Astrocyte of the cerebellum (primary cell): ENCODE measurements at regions not wholly inside any gene's neighbourhood (a gene's known extent, or its start where the extent isn't known, plus 50 kb on each side); places are given as distances from the start of the nearest gene placed in this dataset.

Experiments used
- DNase-seq: peaks from one replicate; pipeline ENCODE4 v3.0.0-alpha.2; 2011; ENCODE audit warnings: low read depth
- H3K4me3 ChIP-seq: 2 replicates; pipeline ENCODE4 v1.5.1; 2011; ENCODE audit warnings: mild to moderate bottlenecking, low read depth, low read length, moderate library complexity
- in situ Hi-C: cut with HindIII; loops from 2 replicates; pipeline ENCODE4 v1.10.0; 2017; ENCODE audit warnings: low sequenced_read_pairs
- TF ChIP-seq, protein P1 (sequence below): IDR thresholded peaks from 2 replicates; pipeline ENCODE4 v1.5.1; 2012; ENCODE audit warnings: low read length, low read depth, moderate library complexity, mild to moderate bottlenecking; ENCODE audit errors: missing control alignments

DNA sequence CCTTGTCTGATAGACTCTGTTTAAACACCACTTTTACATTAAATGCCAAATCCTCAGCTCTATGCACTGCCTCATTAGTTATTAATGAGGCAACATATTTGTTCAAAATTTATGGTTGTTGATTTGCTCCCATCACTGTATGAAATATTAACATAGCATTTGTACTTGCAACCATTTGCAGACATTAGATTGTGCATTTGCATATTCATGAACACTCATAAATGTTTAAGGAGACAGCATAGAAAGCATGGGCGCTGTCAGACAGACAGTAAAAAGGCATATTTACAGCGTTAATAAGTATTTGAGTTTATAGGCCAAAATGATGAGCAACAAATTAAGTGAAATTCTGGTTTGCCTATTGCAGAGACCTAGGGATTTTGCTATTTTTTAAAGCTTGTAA, 502.3 kb downstream of the TXNL1 start:
- no peak overlapping the region for H3K4me3 ChIP-seq
- DNase-seq, result no peak
- in situ Hi-C loops, result no loop called here
- TF ChIP-seq, protein P1, sequence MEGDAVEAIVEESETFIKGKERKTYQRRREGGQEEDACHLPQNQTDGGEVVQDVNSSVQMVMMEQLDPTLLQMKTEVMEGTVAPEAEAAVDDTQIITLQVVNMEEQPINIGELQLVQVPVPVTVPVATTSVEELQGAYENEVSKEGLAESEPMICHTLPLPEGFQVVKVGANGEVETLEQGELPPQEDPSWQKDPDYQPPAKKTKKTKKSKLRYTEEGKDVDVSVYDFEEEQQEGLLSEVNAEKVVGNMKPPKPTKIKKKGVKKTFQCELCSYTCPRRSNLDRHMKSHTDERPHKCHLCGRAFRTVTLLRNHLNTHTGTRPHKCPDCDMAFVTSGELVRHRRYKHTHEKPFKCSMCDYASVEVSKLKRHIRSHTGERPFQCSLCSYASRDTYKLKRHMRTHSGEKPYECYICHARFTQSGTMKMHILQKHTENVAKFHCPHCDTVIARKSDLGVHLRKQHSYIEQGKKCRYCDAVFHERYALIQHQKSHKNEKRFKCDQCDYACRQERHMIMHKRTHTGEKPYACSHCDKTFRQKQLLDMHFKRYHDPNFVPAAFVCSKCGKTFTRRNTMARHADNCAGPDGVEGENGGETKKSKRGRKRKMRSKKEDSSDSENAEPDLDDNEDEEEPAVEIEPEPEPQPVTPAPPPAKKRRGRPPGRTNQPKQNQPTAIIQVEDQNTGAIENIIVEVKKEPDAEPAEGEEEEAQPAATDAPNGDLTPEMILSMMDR, result no peak

DNA sequence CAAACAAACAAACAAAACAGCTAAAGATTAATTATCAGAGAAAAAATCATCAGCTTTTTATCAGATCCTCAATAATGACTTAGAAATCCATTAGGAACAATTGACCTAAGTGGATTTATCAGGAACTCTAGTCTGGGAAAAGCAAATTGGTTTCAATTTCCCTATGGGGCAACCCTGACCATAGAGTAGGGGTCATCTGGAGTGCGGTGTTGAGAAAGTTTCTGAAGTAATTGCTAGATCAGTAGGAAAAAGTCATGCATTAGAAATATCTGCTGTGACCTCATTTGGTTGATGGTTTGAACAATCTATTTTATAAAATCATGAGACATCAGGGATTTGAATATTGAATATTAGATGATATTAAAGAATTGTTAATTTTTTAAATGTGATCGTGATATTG, 507.9 kb downstream of the TXNL1 start:
- TF ChIP-seq, protein P1, result no peak
- DNase-seq, result no peak
- in situ Hi-C loops, result no loop called here
- H3K4me3 ChIP-seq, result no peak overlapping the region

DNA sequence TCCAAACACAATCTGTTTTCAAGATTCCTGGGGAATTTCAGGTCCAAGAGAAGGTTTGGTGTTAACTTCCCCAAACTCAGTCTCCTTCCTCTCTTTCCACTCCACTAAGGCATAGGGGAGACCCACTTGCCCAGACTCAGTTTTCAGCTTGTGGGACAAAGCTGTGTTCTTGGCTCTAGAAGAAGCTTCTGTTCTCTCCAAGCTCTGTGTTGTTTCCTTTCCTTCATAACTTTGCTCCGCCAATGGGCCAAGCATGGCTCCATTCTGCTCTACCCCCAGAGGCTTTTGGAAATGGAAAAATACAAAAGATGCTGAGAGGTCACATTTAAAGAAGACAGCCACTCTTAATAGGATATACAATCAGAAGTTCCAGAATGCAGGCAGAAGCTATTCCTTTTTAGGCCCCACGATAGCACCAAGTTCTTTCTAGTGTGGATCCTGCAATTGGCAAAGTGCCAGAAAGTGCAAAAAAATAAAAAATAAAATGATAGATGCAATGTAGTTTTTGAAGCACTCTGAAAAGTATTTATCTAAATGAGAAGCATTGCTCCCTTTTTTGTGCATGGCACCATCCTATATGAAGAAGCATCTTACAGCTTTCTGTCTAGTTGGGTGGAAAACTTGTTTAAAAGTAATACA, 510.1 kb downstream of the TXNL1 start:
- in situ Hi-C loops, result no loop called here
- no peak overlapping the region for H3K4me3 ChIP-seq
- DNase-seq, result no peak
- TF ChIP-seq, protein P1, result no peak

- DNase-seq, result no peak
- TF ChIP-seq, protein P1, result no peak
- H3K4me3 ChIP-seq, result no peak overlapping the region
- in situ Hi-C loops, result no loop called here
Measured at GRCh38 chr18:56127322-56128099, 510.9 kb downstream of the TXNL1 start.

- no peak overlapping the region for H3K4me3 ChIP-seq
- in situ Hi-C loops, result no loop called here
- peak; percentile 76 for DNase-seq
- TF ChIP-seq, protein P1, result no peak
Measured at GRCh38 chr18:56124186-56124585, 514.2 kb downstream of the TXNL1 start.

- no peak overlapping the region for H3K4me3 ChIP-seq
- TF ChIP-seq, protein P1, result no peak
- DNase-seq, result no peak
Measured at GRCh38 chr18:56121669-56122068, 516.7 kb downstream of the TXNL1 start.

More at GRCh38 chr18:56121669-56122068, 516.7 kb downstream of the TXNL1 start:
- in situ Hi-C loops, result no loop called here
